GM18498 (cell line): ENCODE measurements at regions not wholly inside any gene's neighbourhood (a gene's known extent, or its start where the extent isn't known, plus 50 kb on each side); places are given as distances from the start of the nearest gene placed in this dataset.

Experiments
- ATAC-seq: cut with Tn5 transposase; IDR thresholded peaks from one replicate; pipeline ENCODE4 v1.9.1; 2021; ENCODE audit warnings: mild to moderate bottlenecking, moderate library complexity; ENCODE audit not compliant: unreplicated experiment

DNA sequence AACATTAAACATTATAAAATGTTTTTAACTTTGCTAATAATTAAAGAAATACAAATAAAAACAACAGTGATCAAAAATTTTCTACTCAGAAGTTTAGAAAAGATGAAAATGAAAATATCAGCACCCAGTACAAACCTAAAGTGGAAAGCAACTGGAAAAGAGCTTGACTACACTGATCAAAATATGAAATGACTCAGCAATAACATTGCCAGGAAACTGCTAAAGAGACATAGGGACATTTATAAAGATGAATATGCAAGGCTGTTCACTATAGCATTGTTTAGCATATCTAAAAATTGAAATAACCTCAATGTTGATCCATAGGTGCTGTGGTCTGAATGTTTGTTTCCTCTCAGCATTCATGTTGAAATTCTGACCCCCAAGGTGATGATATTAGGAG lies 88.5 kb upstream of the NOCT start:
- no peak for ATAC-seq

DNA sequence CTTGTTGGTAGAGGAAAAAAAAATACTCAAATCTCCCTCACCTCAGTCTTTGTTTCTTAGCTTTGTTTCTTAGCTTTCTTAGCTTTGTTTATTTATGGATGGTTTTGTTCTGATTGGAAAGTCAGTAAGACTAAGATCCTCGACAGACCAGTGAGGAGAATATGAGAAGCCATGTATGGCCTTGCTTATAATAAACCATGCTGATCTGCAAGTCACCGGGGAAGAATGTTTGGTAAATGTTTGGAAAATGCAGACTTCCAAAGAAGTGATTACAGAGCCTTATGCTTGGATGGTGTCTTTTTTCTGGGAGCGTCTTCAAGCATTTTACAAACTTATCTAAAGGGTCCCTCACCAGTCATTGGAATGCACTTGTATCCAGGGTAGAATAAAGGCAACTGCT lies 90.1 kb upstream of the NOCT start:
- ATAC-seq, result no peak

DNA sequence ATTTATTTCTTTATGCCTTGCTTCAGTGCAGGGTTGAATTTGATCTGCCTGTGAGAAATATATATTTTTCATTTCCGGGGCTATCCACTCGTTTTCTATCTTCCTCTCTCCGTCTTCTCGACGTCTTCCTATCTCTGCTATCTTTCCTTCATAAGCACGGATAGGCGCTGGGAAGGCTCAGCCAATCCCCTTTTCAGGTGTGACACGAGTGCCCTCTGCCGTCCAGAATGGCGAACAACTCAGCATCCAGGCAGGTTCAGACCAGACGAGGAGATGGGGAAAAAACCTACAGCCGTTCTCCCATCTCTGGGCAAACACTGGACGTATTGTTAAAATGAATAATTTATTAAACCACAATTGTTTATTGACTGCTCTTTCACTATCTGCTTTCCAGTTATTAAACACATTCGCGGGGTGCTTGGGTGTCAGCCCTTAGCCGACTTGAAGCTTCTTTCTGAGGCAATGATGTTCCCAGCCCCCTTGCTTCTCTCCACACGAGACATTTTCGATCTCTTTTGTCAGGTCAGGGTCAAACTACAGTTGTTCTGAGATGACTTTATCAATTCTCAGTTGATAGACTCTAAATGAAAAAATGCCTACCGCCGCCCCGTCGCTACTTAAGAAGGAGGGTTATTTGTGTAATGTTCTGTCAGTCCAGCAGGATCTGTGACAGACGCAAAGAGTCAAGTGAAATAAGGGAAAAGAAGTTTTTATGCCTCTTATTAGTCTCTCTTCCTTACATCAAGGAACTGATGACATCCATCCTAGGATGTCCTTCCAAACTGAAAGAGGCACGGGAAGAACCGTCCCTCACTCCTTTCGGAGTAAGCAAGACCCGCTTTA lies 96.3 kb upstream of the NOCT start:
- ATAC-seq, result no peak

DNA sequence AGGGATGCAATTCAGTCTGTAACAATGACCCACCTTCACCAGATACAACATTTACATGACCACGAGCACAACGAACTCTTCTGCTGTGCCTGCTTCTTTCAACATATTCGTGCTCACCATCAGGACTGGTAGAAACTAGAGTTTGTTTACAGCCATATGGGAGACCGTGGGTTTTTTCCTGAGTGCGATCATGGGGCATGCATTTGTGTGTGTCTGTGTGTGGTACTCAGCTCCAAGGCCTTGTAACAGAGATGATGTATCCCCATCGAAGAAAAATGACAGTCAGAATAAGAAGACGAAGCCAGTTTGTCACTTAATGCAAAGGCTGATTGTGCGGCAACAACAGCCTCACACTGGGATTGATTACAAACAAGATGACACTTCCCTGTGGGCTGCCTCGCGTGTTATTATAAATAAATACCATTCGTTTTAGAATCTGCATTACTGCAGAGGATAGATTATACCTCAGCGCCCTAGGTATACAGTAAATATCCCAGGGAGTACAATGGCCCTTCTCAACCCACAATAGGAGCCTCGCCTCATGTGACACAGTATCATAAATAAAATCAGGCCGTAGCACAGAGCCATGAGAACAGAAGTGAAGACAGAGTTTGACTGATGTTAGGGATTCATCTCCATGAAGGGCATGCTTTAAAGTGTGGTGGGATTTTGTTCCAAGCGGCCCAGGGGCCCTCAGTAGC lies 97.3 kb upstream of the NOCT start:
- no peak for ATAC-seq

DNA sequence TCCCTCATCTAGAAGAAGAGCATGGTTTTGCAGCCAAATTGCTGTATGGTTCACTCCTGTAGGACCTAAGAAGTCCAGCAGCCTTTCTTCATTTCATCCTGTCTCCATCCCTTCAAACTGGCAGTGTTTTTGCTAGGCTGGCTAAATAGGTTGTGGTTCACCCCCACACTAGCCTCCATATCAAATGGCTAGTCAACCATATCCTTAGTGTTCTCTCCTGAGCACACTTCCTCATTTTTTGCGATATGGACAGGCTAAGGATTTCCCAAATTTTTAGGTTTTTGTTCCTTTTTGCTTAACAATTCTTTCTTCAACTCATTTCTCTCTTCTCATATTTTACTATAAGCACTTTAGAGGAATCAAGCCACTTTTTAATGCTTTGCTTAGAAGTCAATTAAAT lies 98.8 kb upstream of the NOCT start:
- no peak for ATAC-seq

DNA sequence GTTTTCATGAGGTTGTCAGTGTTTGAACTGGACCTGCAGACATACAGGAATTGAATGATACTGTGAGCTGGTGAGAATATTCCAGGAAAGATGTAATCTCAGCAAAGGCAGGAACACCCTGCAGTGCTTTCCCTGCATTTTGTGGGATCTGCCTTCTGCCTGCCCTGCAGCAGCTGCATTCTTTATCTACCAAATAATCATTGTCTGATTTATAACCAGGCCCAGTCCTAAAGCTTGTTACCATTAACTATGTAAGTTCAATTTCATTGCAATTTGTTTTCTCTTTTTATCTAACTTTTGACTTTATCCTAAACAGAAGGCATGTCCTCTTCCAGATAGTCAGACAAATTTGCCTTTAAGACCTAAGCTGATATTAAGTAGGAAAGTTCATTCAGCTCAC lies 99.8 kb upstream of the NOCT start:
- no peak for ATAC-seq

DNA sequence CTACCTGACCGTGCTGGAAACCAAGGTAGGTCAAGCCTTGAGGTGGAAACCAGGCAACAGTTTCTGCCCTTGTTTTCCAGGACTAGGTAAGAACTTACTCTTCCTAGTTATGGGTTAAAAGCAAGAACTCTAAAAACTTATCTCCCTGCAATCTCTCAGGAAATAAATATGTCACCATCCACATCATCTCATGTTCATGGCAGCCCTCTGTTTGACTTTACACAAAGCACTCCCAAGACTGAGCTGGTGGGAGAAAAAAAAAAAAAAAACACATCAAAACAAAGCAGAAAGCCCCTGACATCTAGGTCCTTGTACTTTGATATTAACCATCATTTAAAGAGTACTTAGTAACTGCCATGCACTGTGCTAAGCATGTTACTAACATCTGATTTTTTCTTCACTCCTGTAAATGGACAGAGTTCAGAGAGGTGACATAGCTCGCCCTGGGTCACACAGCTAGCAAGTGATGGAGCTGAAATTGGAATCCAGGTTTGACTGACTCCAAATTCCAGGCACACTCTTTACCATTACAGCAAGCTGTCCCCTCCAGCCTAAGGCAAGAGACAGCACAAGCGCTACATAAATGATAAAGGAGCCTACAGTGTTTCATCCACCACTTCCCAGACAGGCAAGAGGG lies 102.8 kb upstream of the NOCT start:
- ATAC-seq, result no peak

DNA sequence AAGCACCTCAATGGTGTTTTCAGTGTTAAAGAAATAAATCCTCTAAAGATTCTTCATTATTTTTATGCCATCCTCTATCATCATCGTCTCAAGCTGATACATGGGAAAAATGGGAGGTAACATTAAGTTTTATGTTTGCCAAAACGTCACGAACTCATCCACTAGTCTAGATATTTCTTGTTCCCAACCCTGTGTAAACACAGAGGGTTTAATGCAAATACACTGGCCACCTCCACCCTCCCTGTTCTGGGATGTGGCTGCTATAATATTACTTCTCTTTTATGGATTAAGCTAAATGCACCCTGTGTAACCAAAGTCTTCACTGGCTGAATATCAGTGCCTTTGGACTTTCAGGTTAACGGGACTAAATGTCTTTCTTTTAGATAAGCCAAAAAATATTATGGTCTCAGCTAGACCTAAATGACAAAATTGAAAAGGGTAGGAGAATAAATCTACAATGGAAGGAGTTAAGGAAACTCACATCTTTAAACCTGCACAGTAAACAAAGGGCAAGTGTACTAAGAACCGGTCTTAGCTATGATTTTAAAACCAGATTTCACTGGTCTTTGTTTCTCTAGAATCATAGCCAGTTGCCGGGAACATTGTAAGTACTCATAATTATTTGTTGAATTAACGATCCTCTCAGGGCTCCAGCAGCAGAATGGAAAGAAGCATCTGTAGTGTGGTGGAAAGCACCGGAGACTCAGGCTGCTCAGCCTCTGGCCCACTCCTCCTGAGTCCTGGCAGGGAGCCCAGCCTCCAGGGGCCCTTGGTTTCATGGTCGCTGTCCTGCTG lies 103.5 kb upstream of the NOCT start:
- no peak for ATAC-seq

DNA sequence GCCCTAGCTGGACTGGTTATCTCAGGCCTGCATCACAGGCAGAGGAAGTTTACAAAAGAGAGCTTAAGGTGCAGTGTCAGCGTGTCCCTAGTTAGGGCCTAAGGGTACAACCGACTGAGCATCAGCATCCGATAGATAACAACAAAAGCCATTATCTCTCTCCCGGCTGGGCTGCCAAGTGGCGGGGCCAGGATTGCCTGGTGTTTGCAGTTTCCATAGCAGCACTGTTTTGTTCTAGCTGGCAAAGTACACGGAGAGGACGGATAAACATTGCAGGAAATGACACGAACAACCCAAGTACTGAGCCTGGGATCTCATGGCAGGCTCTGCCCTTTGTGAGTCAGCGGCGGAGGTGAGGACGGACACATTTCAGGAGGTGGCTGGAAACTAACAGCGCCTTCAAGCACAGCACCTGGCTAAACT lies 104.7 kb upstream of the NOCT start:
- ATAC-seq, result no peak

DNA sequence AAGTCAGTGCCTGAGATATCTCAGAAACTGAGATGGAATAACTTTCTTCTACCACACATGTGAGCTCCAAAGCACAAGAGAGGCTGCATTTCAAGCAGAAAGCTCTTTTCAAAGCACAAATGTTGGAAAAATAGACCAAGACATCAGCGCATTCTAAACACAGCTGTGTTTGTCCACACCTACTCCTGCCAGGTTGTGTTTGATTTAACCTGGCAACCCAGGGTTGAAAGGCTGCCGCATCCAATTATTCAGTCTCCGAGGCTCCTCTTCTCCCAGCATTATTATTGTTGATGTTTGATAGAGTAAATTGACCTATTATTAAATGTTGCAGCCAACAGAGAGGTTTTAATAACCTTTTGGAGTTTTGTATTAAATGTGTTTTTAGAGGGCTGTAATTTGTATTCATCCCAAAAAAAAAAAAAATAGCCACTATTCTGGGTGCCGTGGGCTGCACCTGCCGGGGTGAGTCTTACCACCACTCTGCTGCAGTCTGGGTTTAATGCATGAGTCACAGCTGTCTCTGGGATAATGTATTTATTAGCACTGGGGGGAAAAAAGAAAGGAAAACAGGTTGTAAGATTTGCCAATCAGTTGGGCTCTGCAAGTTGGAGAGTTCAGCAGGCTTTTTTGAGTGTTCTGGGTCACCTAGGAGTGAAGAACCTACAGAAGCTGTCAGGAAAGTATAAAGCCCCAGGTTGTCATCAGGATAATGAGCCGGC lies 105.2 kb upstream of the NOCT start:
- no peak for ATAC-seq

DNA sequence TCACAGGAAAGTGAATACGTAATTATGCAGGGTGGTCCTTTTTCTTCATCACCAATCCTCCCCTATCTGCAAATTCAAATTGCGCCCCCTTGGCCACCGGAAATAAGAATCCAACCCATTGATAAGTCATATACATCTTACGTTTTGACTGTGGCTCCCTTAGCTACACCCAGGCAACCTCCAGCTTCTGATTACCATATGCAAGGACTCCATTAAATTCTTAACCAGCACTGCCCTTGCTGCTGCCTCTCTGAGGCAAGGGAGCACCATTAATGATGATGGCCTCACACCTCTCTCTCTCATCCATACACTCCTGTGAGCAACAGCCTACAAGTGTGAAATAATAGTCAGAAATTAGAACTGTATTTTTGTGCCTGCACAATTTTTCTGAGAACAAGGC lies 106.0 kb upstream of the NOCT start:
- no peak for ATAC-seq

DNA sequence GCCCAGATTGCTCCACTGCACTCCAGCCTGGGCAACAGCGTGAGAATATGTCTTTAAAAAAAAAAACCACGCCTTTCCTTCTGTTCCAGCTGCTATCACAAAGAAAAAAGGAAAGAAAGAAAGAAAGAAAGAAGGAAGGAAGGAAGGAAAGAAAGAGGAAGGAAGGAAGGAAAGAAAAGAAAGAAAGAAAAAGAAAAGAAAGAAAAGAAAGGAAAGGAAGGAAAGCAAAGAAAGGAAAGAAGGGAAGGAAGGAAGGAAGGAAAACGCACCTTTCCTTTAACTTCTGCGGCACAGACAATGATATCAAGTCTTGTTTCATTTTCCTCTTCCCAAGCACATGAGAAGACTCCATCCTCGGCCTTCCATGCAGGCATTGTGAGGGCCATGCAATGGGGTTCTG lies 107.4 kb upstream of the NOCT start:
- ATAC-seq, result no peak

DNA sequence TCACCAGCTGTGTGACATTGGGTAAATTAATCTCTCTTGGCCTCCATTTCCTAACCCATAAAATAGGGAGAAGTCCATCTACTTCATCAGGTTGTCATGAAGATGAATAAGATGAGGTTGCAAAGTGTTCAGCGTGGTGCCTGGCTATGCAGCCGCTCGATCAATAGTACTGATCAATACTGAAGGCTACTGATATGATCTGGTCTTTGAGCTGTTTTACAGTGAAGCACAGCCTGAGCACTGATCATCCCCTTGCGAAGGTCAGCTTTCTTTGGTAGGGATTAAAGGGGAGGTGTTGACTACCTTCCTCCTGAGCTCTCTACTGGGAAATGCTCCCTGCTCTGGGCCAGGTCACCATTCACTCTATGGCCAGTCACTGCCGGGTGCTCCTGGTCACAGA lies 108.4 kb upstream of the NOCT start:
- no peak for ATAC-seq

DNA sequence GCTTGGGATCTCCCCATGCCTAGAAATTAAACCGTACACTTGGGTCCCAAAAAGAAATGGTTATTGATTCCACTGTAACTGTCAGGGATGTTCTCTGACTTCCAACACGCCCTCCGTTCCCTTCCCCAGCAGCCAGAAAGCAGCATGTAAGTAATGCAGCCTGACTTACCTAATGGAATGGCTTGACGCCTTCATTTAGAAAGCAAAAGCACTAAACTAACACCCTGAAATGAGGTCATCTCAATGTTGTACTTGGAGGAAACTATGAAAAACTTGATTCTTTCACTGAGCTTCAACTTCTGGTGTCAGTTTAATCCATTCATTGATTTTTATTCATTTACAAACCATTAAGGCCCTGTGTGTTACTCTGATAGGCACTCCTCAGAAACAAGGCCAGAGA lies 110.8 kb upstream of the NOCT start:
- no peak for ATAC-seq

DNA sequence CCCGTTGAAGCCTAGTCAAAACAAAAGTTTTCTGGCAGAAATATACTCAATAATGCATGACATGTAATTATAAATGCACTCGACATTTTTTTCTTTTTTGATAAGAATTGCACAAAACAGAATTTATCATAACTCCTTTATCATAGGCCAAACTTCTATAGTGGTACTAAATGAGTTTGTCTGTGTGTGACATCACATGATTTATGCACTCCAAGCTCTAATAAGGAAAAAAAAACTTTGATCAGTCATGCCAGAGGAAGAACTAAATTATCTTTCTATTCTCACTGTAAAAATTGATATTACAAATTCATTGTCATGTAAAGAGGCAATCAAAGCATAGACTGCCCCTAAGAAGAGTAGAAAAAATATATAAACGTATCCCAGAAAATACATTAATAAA lies 112.4 kb upstream of the NOCT start:
- no peak for ATAC-seq

DNA sequence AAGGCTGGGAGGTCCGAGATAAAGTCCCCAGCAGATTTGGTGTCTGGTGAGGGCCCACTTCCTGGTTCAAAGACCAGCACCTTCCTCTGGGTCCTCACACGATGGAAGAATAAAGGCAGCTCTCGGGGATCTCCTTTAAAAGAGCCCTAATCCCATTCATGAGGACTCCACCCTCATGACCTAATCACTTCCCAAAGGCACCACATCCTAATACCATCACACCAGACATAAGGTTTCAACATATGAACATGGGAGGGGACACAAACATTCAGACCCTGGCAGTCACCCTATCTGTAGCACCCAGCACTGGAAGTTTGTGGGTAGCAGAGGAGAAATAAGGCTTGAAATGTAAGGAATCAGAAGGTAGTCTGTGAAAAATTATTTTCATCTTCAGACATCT lies 112.9 kb upstream of the NOCT start:
- no peak for ATAC-seq

DNA sequence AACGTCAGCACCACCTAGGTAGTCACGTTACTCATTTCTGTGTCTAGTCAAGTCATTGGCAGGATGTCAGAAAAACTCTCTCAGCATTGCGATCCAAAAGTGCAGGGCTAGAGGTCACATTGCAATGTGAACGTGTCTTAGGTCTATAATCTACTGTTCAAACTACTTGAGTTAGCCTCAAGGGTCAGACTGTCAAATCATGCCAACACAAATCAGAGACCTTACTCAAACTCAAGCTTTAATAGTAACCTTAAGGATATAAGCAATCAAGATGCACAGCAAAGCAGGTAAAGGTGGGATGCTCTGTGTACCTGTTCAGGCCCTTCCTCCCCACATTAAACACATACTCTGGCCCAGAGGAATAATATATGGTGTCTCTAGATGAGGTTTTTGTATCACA lies 114.4 kb upstream of the NOCT start:
- ATAC-seq, result no peak

DNA sequence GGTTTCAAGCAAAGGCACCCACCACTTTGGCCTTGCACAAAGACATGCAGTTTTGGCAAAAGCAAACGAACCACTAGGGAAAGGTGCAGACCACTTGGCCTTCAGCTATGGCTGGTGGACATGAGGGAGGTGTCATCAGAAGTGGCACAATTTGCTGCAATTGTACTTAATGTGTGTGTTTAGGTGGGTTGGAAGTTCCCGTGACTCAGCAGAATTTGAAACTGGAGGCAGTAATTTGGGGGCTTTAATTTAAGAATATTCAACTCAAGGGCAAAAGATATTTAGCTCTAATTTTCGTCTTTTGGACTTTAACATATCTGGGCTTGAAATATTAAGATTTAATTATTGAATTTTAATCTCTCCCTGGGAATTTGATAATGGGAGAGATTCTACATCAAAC lies 115.6 kb upstream of the NOCT start:
- ATAC-seq, result no peak

DNA sequence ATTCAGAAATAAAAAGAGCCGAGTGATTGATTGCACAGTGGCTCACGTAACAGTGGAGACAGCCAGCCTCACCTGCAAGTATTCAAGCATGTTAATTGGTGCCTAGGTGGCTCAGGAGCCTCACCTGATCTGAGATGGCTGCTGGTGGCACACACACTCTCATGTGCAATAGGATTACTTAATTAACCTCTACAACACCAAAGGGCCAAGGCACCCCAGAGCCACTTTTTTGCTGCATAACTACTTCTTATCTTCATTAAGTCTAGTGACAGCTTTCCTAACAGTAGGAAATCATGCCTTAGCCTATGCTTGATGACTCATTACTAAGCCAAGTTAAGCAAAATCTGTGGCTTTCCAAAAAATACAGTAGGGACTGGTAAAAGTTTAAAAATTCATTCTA lies 117.3 kb upstream of the NOCT start:
- no peak for ATAC-seq

DNA sequence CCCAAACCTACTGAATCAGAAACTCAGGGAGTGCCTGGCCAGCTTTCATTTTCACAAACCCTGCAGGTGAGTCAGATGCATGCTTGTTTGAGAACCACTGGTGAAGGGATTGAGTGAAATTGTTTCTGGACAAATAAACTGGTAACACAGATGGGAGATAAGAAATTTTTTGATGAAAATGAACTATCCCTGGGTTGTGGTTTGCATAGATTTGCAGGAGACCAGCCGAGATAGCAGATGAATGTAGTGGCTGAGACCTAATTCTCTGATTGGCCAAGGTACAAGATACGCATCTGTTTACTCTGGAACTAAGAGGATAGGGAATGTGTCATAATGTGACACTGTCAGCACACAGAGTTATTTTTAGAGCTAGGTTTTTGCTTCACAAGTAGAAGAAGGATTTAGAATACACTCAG lies 117.8 kb upstream of the NOCT start:
- peak; percentile 48 for ATAC-seq

DNA sequence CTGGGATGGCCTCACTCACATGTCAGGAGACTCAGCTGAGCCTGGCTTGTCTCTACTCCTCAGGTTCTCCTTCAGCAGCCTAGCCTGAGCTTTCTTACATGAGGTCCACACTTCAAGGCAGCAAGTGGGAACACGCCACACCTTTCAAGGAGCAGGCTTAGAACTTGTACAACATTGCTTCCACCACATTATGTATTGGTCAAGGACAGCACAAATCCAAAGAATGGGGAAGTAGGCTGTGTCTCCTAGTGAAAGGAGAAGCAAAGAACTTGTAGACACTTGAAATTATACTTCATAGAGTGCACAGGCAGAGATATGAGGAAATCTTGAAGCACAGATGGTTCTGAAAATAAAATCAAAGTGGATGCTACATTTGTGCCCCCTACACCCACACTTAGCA lies 120.9 kb upstream of the NOCT start:
- ATAC-seq, result no peak
